ENCODE measurements at regions not wholly inside any gene's neighbourhood (a gene's known extent, or its start where the extent isn't known, plus 50 kb on each side); places are given as distances from the start of the nearest gene placed in this dataset.

GRCh38 chr18:22650247-22650646, 232.5 kb upstream of the CTAGE1 start:
- no peak for DNase-seq (ENCODE audit: extremely low spot score, insufficient read length, low read depth)
- no peak for FAIRE-seq

DNA sequence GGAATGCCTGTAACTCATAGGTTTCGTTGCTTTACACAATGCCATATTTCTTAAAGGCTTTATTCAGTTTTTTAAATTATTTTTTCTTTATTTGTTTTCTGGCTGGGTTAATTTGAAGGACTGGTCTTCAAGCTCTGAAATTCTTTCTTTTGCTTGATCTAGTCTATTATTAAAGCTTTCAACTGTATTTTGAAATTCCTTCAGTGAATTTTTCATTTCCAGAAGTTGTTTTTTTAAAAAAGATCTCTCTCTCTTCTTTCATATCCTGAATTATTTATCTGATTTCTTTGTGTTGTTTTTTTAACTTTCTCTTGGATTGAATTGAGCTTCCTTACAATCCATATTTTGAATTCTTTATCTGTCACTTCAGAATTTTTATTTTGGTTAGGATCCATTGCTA, 239.9 kb upstream of the CTAGE1 start:
- no peak for FAIRE-seq
- DNase-seq (ENCODE audit: extremely low spot score, insufficient read length, low read depth): no peak

- DNase-seq (ENCODE audit: extremely low spot score, insufficient read length, low read depth) (no peak), FAIRE-seq (no peak)
These were observed 240.6 kb upstream of the CTAGE1 start for GRCh38 chr18:22658318-22658717.

DNA sequence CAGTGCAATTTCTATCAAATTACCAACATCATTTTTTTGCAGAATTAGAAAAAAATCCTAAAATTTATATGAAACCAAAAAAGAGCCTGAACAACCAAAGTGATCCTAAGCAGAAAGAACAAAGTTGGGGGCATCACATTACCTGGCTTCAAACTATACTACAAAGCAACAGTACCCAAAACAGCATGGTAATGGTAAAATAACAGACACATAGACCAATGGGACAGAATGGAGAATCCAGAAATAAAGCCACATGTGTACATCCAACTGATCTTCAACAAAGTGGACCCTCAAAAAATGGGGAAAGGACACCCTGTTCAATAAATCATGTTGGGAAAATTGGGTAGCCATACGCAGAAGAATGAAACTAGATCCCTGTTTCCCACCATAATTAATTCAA, 245.7 kb upstream of the CTAGE1 start:
- FAIRE-seq: no peak

GRCh38 chr18:22666411-22666940, 248.8 kb upstream of the CTAGE1 start:
- FAIRE-seq: no peak

More for the DNA sequence above, 245.7 kb upstream of the CTAGE1 start:
- no peak for DNase-seq (ENCODE audit: extremely low spot score, insufficient read length, low read depth)

GRCh38 chr18:22667156-22667555, 249.4 kb upstream of the CTAGE1 start:
- FAIRE-seq (no peak), DNase-seq (ENCODE audit: extremely low spot score, insufficient read length, low read depth) (no peak)

More at GRCh38 chr18:22666411-22666940, 248.8 kb upstream of the CTAGE1 start:
- DNase-seq (ENCODE audit: extremely low spot score, insufficient read length, low read depth): no peak

GRCh38 chr18:22667616-22668422, 250.1 kb upstream of the CTAGE1 start:
- FAIRE-seq: no peak
- DNase-seq (ENCODE audit: extremely low spot score, insufficient read length, low read depth): no peak

- DNase-seq (ENCODE audit: extremely low spot score, insufficient read length, low read depth) (no peak), FAIRE-seq (no peak)
These were observed 250.8 kb upstream of the CTAGE1 start for GRCh38 chr18:22668496-22668895.

- peak; percentile 18 for FAIRE-seq
These were observed 253.2 kb upstream of the CTAGE1 start for GRCh38 chr18:22670914-22671313.

GRCh38 chr18:22673182-22673862, 255.6 kb upstream of the CTAGE1 start:
- DNase-seq (ENCODE audit: extremely low spot score, insufficient read length, low read depth): no peak
- no peak for FAIRE-seq

More at GRCh38 chr18:22670914-22671313, 253.2 kb upstream of the CTAGE1 start:
- no peak for DNase-seq (ENCODE audit: extremely low spot score, insufficient read length, low read depth)

DNA sequence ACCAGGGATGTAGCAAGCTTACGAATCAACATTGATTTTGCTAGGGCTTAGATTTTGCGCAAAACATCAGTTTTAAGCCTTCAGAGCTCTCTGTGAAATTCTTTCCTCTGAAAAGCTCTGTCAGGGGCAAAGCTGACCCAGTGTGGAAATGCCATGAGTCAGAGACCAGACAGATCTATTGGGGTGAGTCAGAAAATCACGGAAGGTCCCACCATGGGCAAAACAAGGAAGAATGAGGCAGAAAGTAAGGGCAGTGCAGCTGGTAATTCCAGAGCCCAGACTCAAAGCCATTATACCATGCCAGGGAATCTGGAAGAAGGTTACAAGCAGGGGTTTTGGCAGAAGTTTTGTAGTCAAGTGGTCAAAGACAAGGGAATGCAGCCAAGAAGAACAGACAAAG, 256.6 kb upstream of the CTAGE1 start:
- no peak for FAIRE-seq
- no peak for DNase-seq (ENCODE audit: extremely low spot score, insufficient read length, low read depth)

DNA sequence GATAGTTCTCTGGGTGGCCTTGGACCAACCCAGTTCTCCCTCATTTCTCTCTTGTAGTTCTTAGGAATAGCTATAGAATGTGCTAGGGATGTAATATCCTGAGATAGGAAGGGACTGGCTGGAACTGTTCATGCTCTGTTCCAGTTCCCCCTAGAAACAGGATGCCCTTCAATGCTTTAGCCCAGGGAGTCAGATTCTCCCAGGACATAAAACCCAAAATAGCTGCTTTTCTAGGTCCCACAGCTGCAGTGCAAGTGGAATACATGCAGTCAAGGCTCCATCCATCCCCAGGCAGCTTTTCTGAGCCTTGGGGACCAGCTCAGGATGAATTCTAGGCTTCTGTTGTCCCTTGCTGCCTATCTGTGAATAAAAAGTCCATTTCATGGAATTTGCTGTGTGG, 257.3 kb upstream of the CTAGE1 start:
- no peak for DNase-seq (ENCODE audit: extremely low spot score, insufficient read length, low read depth)
- no peak for FAIRE-seq

DNA sequence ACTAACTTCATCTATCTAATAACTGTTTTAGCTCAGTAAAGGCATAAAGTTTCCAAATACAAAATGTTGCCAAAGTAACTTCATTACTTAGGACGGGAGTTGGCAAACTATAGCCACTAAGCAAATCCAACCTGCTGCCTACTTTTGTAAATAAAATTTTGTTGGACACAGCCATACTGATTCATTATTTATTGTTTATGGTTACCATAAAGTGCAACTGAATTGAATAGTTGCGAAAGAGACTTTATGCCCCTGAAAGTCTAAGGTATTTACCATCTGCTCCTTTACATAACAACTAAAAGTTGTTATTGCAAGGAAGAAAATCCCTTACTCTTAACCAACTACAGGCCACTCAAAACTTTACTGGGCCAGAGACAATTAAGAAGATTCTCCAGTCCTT, 256.7 kb upstream of the RBBP8 start:
- FAIRE-seq (no peak), DNase-seq (ENCODE audit: extremely low spot score, insufficient read length, low read depth) (no peak)

DNA sequence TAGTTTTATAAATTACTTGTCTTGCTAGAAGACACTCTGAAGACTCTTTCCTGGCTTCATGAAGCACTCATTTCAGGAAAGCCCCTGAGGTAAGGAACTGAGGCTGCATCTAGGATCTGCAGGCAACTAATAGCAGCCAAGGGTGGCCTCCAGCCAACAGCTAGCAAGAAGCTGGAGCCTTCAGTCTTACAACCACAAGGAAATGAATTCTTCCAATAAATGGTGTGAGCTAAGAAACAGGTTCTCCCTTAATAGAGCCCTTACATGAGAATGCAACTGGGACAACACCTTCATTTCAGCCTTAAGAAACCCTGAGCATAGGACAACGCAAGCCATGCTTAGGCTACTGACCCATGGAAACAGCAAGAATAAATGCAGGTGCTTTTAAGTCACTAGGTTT, 254.6 kb upstream of the RBBP8 start:
- FAIRE-seq: no peak
- DNase-seq (ENCODE audit: extremely low spot score, insufficient read length, low read depth): no peak

- DNase-seq (ENCODE audit: extremely low spot score, insufficient read length, low read depth) (no peak), FAIRE-seq (no peak)
These were observed 252.2 kb upstream of the RBBP8 start for GRCh38 chr18:22680944-22681343.

DNA sequence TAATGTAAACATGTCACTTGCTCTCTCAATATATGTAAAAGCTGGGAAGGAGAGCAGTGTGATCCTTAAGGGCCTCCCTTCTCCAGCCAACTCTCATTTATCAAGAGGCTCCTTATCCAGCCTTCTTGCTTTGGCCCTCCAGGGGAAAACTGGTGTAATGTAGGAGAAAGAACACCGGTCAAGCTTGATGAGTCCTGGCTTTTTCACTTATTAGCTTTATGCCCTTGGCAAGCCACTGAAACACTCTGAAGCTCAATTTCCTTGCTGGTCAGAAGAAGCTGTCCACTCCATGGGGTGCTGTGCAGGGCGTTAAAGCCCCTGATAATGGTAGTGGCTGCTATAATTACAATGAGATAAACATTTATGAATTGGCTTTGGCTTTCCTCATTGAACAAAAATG, 251.2 kb upstream of the RBBP8 start:
- no peak for FAIRE-seq
- no peak for DNase-seq (ENCODE audit: extremely low spot score, insufficient read length, low read depth)

GRCh38 chr18:22682720-22683119, 250.4 kb upstream of the RBBP8 start:
- DNase-seq (ENCODE audit: extremely low spot score, insufficient read length, low read depth) (no peak), FAIRE-seq (no peak)

DNA sequence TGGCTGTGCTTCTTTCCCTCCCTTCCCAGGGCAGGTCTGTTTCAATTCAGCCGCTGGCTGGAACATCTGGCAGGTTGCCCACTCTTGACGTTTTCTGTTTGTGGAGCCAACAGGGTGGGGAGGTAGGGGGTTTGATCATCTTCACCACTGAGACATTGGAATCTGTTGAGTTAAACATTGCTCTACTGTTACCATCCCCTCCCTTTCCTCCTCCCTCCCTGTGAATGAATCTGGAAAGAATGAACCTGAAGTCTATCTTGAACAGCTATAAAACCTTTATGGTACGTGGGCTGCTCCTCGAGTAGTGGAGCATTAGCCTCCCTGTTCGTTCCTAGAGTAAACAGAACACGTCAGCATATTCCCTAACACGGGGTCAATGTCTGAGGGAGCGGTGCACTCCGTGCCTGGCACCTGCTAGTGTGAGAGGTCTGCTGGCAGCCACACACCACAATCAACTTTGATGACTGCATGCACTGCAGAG, 249.9 kb upstream of the RBBP8 start:
- no peak for DNase-seq (ENCODE audit: extremely low spot score, insufficient read length, low read depth)
- no peak for FAIRE-seq

DNA sequence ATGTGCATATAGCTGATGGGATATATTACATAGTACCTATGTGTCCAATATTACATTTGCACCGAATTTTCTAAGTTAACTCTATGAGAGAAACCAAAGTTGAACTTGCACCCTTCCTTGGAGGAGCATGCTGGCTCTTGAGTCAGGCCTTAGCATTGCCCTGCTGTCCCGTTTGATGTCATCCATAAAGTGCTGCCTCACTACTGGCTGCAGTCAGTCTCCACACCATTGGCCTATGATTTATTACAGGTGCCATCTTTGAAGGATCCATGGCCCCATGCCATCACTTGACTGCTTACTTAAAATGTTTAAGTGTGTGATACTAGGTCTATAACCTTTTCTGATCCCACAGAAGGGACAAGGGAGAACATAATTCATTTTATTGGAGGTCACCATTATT, 249.3 kb upstream of the RBBP8 start:
- FAIRE-seq (no peak), DNase-seq (ENCODE audit: extremely low spot score, insufficient read length, low read depth) (no peak)

- FAIRE-seq (no peak), DNase-seq (ENCODE audit: extremely low spot score, insufficient read length, low read depth) (no peak)
These were observed 248.9 kb upstream of the RBBP8 start for GRCh38 chr18:22684268-22684667.

DNA sequence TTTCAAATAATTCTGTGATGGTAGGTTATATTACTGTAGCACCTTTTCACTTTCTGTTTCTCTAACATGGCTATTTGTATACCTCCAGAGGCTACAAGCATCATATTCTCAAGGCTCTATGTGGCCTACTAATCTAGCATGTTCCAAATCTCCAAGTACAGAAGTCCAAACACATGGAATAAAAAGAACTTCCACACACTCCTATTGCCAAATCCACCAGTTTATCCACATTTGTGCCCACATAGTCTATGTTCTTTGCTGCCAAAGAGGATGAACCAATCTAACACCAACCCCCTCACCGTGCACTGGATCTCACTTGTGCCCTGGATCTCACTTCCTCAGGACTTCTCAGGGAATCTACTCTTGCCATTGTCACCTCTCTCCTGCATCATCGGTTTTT, 247.3 kb upstream of the RBBP8 start:
- no peak for DNase-seq (ENCODE audit: extremely low spot score, insufficient read length, low read depth)
- no peak for FAIRE-seq

Measured in GM18507 (cell line).